H54 (cell line): ENCODE measurements at regions not wholly inside any gene's neighbourhood (a gene's known extent, or its start where the extent isn't known, plus 50 kb on each side); places are given as distances from the start of the nearest gene placed in this dataset.

Experiments
- DNase-seq: peaks from one replicate; pipeline ENCODE4 v3.0.0; 2011; ENCODE audit warnings: low spot score, mixed read lengths; ENCODE audit not compliant: insufficient read length
- FAIRE-seq: peaks from 3 replicates; lab custom pipeline; 2011; peaks lifted over from hg19 to GRCh38; lab: Jason Lieb, UNC
- POLR2A ChIP-seq: IDR thresholded peaks from 2 replicates; pipeline ENCODE4 v1.6.1; 2011; ENCODE audit warnings: low read depth, mild to moderate bottlenecking, low read length

DNA sequence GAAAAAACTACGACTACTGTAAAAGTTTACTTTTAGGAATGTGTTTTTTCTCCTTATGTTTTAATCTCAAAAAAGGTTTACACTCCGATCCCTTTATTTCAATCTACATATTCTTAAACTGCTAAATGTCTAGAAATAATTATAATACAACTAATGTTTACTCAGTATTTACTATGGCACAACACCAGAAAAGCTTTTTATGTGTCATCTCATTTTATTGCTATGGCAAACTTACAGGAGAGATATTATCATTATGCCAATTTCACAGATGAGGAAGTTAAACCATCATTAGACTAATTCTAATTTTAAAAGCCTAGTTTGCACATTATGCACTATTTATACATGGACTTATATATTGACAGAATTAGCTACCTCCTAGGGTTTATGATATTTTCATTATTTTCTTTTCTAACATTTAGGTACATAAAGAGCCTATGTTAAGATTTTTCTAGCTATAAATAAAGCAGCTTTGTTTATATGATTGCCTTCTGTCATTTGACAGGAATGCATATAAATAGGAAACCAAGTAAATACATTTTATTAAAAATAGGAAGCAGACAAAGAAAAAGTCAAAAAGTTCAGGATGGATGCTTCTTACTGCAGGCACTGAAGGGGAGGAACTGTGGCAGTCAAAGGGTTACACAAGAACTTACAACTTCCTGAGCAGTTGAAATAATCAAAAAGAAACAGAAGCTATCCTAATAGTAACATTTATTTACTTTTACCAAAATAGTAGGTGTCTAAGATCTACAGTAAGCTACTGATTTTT, 442.4 kb downstream of the LTN1 start:
- no peak for FAIRE-seq
- no peak for TF ChIP-seq POLR2A
- DNase-seq, result no peak

DNA sequence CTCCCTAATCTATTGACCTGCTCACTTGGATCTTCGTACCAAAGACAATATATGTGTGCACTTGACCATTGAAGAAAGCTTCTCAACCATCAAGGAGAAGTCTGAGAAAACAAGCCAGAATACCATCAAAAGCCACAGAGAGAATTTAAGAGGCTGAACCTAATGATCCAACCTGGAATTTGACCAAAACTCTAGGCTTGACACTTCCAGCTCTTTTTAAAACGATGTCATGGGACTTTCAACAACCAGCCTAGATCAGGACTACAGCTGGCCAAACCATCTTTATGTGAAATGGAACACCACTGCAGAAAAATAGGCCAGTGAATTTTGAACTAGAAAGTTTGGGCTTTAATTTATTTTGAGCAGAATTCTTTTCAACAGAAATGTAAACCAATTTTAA, 444.4 kb downstream of the LTN1 start:
- no peak for FAIRE-seq
- no peak for TF ChIP-seq POLR2A
- DNase-seq, result no peak

DNA sequence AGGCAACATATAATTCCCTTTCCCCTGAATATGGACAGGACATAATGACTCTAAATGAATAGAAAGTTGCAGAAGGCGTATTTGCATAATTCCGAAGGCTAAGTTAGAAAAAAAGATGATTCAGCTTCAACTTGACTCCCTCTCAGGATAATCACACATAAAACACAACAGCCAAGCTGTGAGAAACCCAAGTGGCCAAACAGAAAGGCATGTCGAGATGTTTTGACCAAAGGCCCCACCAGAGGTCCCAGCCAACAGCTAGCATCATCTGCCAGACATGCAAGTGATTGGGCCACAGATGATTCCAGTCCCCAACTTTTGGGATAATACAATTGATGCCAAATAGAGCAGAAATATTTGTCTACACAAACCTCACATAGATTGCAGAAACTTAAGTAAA, 444.9 kb downstream of the LTN1 start:
- no peak for FAIRE-seq
- TF ChIP-seq POLR2A, result no peak
- DNase-seq, result no peak

DNA sequence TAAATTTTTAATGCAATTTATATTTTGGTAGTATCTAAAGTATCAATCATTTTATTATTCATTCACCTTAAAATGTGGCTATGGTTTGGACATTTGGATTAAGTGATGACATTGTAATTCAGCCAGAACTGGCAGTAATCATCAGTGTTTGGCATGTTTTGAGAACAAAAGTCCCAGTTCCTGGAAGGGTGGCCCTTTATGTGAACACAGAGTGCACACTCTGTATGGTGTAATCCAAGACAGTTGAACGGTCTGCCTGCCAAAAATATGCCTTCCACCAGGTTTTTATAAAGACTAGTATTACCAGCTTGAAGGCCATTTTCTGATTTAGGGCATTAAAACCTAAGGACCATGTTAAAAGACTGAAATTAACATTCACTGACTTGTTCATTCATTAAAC, 448.7 kb downstream of the LTN1 start:
- no peak for TF ChIP-seq POLR2A
- FAIRE-seq (no peak), DNase-seq (no peak)

DNA sequence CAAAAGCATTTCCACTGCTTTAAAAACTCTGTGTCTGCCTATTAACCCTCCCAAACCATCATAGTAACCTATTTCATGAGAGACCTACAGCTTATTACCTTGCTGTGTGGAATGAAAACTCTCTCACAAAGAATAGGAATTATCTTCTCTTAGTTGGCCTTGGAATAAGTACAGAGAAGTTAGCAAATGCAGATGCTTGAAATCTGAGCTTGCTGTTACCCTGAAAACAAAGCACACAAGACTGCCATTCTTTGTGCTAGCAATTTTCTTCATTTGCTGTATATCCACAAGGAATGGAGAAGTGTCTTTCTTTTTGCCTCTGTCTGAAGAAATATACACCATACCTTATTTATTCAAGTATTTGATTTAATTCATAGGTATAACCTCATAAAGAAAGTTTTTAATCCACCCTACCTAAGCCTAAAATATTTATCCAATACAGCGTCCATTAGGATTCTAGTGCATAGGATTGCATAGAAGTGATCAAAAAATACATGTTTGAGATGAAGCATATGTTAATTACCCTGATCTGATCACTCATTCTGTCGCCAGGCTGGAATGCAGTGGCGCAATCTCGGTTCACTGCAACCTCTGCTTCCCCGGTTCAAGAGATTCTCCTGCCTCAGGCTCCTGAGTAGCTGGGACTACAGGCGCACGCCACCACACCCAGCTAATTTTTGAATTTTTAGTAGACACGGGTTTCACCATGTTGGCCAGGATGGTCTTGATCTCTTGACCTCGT, 451.1 kb downstream of the LTN1 start:
- no peak for DNase-seq
- no peak for TF ChIP-seq POLR2A
- FAIRE-seq, result no peak

DNA sequence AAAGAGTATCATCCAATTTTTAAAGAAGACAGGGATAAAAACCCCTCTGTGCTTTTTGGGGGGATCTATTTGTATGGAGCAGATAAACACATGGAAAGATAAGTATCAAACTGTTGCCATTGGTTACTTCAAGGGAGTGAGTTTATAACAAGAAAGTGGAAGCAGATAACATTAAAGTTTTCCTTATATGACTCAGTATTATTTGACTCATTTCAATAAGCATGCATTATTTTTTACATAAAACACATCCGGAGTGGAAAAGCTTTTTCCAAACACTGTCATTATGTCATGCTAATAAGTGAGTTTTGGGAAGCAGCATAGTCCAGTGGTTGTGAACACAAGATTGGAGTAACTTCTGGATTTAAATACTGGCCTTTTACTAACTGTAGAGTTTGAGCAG, 452.2 kb downstream of the LTN1 start:
- no peak for DNase-seq
- no peak for TF ChIP-seq POLR2A
- FAIRE-seq, result no peak

DNA sequence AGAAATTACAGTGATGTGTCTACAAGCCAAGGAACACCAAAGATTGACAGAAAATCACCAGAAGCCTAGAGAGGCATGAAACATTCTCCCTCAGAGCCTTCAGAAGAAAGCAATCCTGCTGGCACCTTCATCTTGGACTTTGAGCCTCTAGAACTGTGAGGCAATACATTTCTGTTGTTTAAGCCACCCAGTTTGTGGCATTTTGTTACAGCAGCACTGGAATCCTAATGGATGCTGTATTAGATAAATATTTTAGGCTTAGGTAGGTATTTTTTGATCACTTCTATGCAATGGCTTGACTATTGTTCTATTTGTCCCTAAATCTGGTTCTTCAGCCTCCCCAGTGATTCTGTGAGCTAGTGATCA, 453.1 kb downstream of the LTN1 start:
- no peak for TF ChIP-seq POLR2A
- FAIRE-seq, result no peak
- no peak for DNase-seq

DNA sequence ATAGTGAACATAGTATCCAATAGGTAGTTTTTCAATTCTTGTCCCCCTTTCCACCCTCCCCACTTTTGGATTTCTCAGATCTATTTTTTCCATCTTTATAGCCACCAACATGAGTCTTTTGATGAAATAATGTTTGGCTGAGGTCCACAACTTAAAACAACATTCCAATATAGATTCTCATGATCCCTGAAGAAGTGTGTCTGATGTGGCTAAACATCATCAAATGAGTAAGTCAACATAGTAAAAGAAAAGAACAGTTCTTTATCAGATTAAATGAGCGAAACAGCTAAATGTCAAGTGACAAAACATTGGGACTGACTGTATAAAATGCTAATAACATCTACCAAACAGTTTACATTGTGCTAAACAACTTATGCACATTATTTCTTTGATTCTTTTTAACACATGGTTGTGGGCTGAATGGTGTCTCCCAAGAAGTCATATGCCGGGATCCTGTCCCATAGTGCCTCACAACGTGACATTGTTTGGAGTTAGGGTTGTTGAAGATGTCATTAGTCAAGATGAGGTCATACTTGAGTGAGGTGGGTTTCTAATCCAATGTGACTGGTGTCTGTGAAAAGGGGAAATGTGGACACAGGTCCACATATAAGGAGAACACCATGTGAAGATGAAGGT, 453.6 kb downstream of the LTN1 start:
- peak; percentile 50 for FAIRE-seq
- TF ChIP-seq POLR2A, result no peak

DNA sequence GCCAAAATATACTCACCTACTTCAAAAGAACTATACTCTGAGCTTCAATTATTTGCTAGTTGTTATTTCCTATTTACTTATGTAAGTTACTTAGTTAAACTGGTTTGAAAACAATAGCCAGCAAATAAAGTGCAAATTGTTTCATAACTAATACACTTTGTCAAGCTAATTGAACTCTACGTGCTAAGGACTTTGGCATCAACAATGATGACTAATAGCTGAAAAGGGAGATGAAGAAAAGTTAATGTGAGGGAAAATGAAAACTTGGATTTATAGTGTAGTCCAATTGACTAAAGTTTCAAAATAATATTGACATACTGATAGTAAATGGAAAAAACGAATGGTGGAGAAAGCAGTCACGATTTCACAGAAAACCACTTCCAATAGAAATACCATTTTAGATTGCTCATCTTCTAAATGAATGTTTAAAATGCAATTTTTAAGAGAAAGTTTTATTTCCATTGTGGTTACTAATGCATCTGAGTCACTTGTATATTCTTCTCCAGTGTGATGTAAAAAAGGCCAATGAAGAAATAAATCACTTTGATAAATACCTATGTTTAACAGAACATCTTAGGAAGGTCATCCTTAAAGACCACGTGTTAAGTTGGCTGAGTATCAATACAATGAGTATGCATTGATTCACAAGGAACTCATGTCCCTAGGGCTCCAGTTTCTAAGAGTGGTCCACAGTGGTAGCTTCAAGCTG, 455.2 kb downstream of the LTN1 start:
- FAIRE-seq (peak; percentile 76), DNase-seq (no peak)
- no peak for TF ChIP-seq POLR2A

More for the DNA sequence above, 453.6 kb downstream of the LTN1 start:
- DNase-seq, result no peak

DNA sequence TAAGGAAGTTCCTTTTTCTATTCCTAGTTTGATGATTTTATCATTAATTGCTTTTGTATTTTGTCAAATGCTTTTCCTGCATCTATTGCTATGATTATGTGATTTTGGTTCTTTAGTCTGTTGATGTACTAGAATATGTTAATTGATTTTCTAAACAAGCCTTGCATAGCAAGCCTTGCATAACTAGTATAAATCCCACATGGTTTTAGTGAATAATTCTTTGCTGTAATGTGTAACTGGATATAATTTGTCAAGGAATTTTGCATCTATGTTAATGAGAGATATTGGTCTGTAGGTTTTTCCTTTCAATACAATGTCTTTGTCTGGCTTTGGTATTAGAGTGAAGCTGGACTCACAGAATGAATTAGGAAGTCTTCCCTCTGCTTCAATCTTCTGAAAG, 460.2 kb downstream of the LTN1 start:
- DNase-seq (no peak), FAIRE-seq (no peak)
- no peak for TF ChIP-seq POLR2A

DNA sequence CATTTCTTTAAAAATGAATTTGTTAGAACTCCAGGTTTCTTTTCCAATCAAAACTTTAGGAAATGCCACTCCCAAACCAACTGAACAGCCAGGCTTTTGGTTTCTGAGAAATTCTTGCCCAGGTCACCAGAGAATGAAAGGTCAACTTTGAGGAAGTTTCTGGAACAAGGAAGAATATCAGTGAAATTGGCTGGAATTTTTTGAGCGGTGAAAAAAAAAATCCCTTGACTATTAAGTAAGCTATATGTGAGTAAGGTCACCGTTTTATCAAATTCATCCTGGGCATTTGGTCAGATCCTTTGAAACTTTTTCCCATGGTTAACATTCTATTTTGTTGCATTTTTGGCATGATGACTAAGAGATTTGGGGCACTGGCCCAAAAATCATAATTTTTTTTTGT, 469.3 kb downstream of the LTN1 start:
- TF ChIP-seq POLR2A, result no peak
- no peak for FAIRE-seq
- DNase-seq, result no peak

DNA sequence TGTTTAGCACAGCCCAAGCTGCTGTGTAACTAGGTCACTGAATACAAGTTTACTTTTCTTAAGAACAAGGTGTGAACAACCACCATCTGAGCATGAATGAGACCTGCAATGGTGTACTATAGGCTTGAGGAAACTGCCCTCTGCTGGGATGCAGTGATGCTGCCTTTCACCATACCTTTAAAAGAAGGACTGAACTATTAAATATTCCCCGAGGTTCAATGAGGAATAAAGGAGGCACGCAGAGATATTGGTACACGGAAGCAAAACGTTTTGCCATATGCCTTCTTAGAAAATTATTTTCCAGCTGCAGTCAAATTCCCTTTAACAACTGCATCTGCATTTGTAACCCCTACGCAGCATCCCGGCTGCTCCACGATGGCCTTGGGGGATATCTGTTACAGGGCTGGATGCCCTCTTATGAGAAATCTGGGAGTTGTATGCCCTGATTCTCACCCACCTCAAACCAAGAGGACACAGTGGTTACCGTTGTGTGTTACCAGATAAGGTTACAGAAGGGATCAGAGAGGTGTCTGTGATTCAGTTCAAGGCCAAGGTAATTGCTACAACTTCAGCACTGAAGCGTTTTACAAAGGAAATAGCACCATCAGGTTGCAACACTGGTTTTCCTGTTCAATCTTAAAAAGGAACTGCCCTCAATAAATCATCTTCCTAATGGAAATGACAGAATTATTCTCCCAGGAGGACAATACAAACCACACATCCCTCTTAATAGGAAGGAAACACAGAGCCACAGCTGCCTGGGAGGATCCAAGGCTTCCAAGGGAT, 470.5 kb downstream of the LTN1 start:
- no peak for FAIRE-seq
- DNase-seq, result no peak
- no peak for TF ChIP-seq POLR2A

DNA sequence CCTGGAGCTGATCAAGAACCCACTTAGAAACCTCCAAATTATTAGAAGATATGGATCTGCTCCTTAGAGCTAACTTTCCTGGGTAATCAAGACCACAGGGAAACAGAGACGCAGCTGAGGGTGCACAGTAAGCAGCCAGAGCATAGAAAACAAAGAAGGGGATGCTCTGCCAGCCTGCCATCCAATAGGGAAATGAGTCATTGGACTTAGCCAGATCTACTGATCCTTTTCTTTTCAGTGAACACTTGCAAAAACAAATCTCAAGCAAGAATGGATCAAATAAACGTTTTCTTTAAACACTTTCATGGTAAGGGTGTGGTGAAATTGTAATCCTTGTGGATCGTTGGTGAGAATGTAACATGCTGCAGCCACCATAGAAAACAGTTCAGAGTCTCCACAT, 474.0 kb downstream of the LTN1 start:
- DNase-seq (no peak), FAIRE-seq (peak; percentile 23)

More for the DNA sequence above, 474.0 kb downstream of the LTN1 start:
- TF ChIP-seq POLR2A, result no peak
